ENCODE measurements at regions not wholly inside any gene's neighbourhood (a gene's known extent, or its start where the extent isn't known, plus 50 kb on each side); places are given as distances from the start of the nearest gene placed in this dataset.

DNA sequence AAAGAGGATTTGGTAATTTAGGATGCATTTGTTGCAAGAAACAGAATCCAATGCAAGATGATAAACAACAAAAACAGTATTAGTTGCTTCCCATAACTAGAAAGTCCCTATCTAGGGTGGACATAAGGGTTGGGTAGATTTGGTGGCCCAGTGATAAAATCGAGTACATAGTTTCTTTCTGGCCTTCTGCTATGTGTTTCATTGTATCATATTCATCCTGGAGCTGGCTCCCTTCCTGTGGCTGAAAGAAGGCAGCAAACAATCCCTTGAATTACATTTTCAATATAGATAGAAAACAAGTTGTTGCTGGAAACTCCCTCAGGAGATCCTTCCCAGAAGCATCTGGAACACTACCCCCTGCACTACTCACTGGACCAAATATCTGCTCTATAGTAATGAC is 135.1 kb downstream of the ID4 start:
- Histone ChIP-seq H3K27me3 (ENCODE audit: insufficient read depth, poor library complexity, severe bottlenecking) (peaks cover 4% of the 10 kb centered on the region), H3K4me1 (ENCODE audit: insufficient read depth, poor library complexity, severe bottlenecking) (no peaks in the 10 kb centered on the region), H3K9me3 (ENCODE audit: severe bottlenecking) (no peaks in the 10 kb centered on the region), H3K36me3 (ENCODE audit: low read depth) (no peaks in the 10 kb centered on the region), H3K4me3 (ENCODE audit: severe bottlenecking) (no peak overlapping the region), H3K27ac (ENCODE audit: poor library complexity, severe bottlenecking) (no peak overlapping the region)
- DNase-seq (ENCODE audit: low spot score) (no peak), ATAC-seq (ENCODE audit: low read depth) (no peak)
- TF ChIP-seq, protein P1, sequence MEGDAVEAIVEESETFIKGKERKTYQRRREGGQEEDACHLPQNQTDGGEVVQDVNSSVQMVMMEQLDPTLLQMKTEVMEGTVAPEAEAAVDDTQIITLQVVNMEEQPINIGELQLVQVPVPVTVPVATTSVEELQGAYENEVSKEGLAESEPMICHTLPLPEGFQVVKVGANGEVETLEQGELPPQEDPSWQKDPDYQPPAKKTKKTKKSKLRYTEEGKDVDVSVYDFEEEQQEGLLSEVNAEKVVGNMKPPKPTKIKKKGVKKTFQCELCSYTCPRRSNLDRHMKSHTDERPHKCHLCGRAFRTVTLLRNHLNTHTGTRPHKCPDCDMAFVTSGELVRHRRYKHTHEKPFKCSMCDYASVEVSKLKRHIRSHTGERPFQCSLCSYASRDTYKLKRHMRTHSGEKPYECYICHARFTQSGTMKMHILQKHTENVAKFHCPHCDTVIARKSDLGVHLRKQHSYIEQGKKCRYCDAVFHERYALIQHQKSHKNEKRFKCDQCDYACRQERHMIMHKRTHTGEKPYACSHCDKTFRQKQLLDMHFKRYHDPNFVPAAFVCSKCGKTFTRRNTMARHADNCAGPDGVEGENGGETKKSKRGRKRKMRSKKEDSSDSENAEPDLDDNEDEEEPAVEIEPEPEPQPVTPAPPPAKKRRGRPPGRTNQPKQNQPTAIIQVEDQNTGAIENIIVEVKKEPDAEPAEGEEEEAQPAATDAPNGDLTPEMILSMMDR (IDR thresholded peaks at IDR 0.05; ENCODE audit: poor library complexity, severe bottlenecking), result no peak

- Histone ChIP-seq H3K27me3 (ENCODE audit: insufficient read depth, poor library complexity, severe bottlenecking) (peaks cover 12% of the 10 kb centered on the region), H3K36me3 (ENCODE audit: low read depth) (no peaks in the 10 kb centered on the region), H3K9me3 (ENCODE audit: severe bottlenecking) (no peaks in the 10 kb centered on the region), H3K27ac (ENCODE audit: poor library complexity, severe bottlenecking) (no peak overlapping the region), H3K4me1 (ENCODE audit: insufficient read depth, poor library complexity, severe bottlenecking) (no peaks in the 10 kb centered on the region), H3K4me3 (ENCODE audit: severe bottlenecking) (no peak overlapping the region)
- ATAC-seq (ENCODE audit: low read depth), result no peak
- TF ChIP-seq, protein P1 (IDR thresholded peaks at IDR 0.05; ENCODE audit: poor library complexity, severe bottlenecking), result no peak
- DNase-seq (ENCODE audit: low spot score), result no peak
Measured at GRCh38 chr6:19976411-19977129, 139.4 kb downstream of the ID4 start.

- Histone ChIP-seq H3K27ac (ENCODE audit: poor library complexity, severe bottlenecking) (no peak overlapping the region), H3K4me1 (ENCODE audit: insufficient read depth, poor library complexity, severe bottlenecking) (no peaks in the 10 kb centered on the region), H3K4me3 (ENCODE audit: severe bottlenecking) (no peak overlapping the region), H3K36me3 (ENCODE audit: low read depth) (no peaks in the 10 kb centered on the region), H3K9me3 (ENCODE audit: severe bottlenecking) (no peaks in the 10 kb centered on the region), H3K27me3 (ENCODE audit: insufficient read depth, poor library complexity, severe bottlenecking) (peaks cover 19% of the 10 kb centered on the region)
- ATAC-seq (ENCODE audit: low read depth), result no peak
- TF ChIP-seq, protein P1 (IDR thresholded peaks at IDR 0.05; ENCODE audit: poor library complexity, severe bottlenecking), result no peak
- no peak for DNase-seq (ENCODE audit: low spot score)
Measured at GRCh38 chr6:19979059-19979458, 141.9 kb downstream of the ID4 start.

GRCh38 chr6:19979986-19980385 is 142.8 kb downstream of the ID4 start:
- Histone ChIP-seq H3K4me1 (ENCODE audit: insufficient read depth, poor library complexity, severe bottlenecking) (no peaks in the 10 kb centered on the region), H3K4me3 (ENCODE audit: severe bottlenecking) (no peak overlapping the region), H3K27me3 (ENCODE audit: insufficient read depth, poor library complexity, severe bottlenecking) (peaks cover 19% of the 10 kb centered on the region), H3K36me3 (ENCODE audit: low read depth) (no peaks in the 10 kb centered on the region), H3K27ac (ENCODE audit: poor library complexity, severe bottlenecking) (no peak overlapping the region), H3K9me3 (ENCODE audit: severe bottlenecking) (no peaks in the 10 kb centered on the region)
- ATAC-seq (ENCODE audit: low read depth) (no peak), DNase-seq (ENCODE audit: low spot score) (no peak)
- TF ChIP-seq, protein P1 (IDR thresholded peaks at IDR 0.05; ENCODE audit: poor library complexity, severe bottlenecking), result no peak

GRCh38 chr6:19983374-19983773 is 146.2 kb downstream of the ID4 start:
- no peaks in the 10 kb centered on the region for H3K36me3 ChIP-seq (ENCODE audit: low read depth)
- H3K27me3 ChIP-seq (ENCODE audit: insufficient read depth, poor library complexity, severe bottlenecking), result peaks cover 18% of the 10 kb centered on the region
- no peaks in the 10 kb centered on the region for H3K4me1 ChIP-seq (ENCODE audit: insufficient read depth, poor library complexity, severe bottlenecking)
- TF ChIP-seq, protein P1 (IDR thresholded peaks at IDR 0.05; ENCODE audit: poor library complexity, severe bottlenecking), result no peak
- ATAC-seq (ENCODE audit: low read depth), result no peak
- DNase-seq (ENCODE audit: low spot score), result no peak
- no peak overlapping the region for H3K4me3 ChIP-seq (ENCODE audit: severe bottlenecking)
- no peaks in the 10 kb centered on the region for H3K9me3 ChIP-seq (ENCODE audit: severe bottlenecking)
- H3K27ac ChIP-seq (ENCODE audit: poor library complexity, severe bottlenecking), result no peak overlapping the region

Data from RWPE2 (cell line).